ENCODE measurements at regions not wholly inside any gene's neighbourhood (a gene's known extent, or its start where the extent isn't known, plus 50 kb on each side); places are given as distances from the start of the nearest gene placed in this dataset.

DNA sequence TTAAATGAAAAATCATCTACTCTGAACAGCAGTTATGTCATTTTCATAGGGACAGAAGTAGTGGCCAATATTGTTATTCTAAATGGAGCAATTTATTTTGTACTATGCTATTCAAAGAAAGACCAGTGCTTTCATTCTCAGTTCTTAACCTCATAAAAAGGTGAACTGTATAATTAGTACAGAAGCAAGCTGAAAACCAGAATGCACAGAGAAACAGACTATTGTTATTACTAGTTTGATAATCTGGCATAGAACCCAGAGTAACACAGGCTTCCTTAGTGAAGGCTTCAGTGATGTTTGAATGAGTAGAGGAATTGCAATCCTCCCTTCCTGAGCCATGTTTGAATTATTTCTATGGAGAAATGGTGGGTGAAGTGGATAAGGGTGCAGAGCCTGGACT lies 131.6 kb upstream of the LRRC7 start:
- no peak for DNase-seq (ENCODE audit: low spot score)

DNA sequence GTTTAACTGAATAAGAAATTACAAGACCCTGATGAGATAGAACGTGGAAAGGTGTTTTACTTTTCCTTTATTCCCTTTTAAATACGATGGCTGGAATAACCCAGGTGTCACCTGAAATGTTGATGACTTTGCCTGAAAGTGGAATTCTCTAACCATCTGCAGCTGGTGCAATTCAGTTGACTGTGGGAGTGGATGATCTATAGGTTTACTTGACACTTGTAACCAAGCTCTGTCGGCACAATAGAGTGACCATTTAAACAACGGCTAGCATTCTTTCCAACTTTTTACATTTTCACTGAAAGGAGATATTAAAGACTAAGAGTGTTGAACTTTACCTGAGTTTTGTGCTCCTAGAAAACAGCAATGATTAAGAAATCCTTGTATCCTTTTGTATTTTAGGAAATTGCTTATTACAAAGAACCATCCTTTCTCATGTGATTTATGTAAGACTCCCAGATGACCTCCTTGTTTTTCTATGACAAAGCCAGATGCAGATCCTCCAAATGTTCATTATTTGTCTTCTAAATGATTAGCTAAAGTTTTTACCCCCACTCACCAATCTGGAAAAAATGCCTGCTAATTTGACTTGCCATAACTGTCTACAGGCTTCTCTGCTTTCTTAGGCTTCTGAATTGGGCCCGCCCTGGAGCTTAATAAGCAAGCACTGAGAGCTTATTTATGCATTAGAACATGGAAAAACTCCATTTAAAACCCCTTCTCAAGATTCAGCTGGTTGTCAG lies 129.5 kb upstream of the LRRC7 start:
- DNase-seq (ENCODE audit: low spot score): no peak

DNA sequence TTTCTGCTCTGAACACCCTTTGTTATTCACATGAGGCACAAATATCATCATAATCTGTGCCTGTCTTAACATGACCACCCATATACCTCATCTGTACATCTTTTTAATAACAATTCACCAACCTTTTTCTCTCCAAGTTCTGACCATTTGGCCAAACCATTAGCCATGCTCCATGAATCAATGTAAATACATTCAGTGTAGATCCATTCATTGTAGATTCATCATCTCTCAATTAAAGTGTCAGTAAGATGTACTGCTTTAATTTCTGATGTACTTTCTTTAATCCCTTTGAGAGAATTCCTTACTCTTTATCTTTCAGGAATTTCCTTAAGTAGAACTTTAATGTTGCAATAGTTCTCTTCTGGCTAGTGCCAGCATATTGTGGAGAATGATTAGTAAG lies 126.2 kb upstream of the LRRC7 start:
- no peak for DNase-seq (ENCODE audit: low spot score)

DNA sequence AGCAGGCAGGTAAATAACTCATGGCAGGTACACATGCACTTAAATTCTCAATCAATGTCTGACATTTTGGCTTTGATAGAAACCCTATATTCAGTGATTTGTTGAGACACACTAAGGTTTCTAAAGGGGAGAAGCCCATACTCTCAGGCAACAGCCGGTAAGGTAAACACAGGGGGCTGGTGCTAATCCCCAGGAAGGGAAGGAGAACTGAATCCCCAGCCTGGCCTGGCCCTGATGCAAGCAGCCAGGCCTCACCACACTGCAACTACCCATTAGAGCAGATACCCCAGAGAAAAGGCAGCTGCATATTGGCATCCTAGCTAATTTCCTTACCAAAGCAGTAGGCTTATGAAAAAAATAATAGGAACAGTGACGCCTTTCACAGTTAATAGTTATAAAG lies 116.5 kb upstream of the LRRC7 start:
- DNase-seq (ENCODE audit: low spot score): no peak

DNA sequence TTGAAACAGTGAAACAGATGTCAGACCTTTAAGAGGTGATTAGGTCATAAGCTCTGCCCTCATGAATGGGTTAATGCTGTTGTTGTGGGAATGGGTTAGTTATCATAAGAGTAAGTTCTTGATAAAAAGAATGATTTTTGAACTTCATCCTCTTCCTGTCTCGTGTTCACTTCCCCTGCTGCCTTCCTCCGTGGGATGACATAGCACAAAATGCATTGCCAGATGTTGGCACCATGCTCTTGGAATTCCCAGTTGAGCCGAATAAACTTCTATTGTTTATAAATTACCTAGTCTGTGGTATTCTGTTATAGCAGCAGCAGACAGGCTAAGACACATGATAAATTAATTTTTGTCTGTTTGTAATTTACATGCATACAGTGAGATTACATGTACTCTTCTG lies 112.0 kb upstream of the LRRC7 start:
- no peak for DNase-seq (ENCODE audit: low spot score)

DNA sequence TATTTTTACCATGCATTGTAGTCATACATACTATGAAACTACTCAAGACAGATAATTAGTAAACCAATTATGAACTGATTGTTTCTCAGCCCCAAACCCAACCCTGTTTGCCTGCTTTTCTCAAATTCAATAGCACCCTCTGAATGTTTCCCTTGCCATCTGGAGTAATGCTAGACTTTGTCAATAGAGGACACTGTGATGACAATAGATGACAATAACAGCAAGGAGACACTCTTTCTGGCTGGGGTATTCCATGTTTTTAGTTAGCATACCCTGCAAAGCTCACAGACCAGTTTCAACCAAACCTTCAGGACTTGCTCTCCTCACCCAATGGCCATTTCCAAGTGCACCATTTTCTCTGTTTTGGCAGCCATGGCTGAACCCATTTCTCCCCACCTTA lies 108.5 kb upstream of the LRRC7 start:
- DNase-seq (ENCODE audit: low spot score): no peak

DNA sequence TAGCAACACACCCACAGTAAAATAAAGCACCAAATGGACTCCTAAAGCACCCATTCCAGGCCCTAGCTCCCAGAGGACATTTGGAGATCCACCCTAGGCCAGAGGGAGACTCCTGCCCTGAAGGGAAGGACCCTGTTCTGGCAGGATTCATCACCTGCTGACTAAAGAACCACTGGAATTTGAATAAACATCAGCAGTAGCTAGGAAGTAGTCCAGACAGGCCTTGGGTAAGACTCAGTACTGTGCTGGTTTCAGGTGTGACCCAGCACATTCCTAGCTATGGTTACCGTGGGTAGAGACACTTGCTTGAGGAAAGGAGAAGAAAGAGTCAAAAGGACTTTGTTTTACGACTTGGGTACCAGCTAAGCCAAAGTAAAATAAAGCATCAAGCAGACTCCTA lies 92.7 kb upstream of the LRRC7 start:
- DNase-seq (ENCODE audit: low spot score): no peak

DNA sequence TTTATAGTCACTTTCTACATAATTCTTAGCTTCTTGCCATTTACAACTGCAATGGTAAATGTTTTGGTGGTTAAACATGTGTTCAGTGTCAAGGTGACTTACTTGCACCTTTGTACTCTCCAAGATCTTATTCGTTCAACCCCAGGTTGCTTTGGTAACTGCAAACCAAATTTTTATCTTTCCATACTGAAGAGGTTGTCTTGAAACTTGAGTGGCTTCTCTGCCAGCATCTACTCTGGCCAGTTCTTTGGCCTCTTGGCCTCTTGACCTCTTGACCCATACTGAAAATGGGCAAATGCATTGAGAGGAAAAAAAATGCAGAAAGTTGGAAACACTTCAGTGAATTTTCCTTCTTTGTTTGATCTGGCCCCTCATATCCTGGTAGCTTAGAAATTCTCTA lies 88.0 kb upstream of the LRRC7 start:
- no peak for DNase-seq (ENCODE audit: low spot score)

DNA sequence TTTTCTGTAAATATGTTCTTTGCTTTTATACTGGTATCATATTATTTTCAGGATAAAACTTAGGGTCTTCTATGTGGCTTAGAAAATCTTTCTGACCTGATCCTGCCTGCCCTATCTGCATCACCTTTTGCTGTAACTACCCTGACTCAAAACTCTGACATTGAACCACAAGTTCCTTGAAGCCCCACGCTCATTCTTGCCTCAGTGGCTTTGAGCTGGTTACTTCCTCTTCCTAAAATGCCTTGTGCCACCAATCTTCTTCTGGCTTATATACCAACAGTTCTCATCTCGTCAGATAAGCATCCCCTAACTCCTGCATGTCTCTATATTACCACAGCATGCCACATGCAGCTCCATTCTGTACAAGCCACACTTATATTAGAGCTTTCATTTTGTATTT lies 84.5 kb upstream of the LRRC7 start:
- DNase-seq (ENCODE audit: low spot score): no peak

DNA sequence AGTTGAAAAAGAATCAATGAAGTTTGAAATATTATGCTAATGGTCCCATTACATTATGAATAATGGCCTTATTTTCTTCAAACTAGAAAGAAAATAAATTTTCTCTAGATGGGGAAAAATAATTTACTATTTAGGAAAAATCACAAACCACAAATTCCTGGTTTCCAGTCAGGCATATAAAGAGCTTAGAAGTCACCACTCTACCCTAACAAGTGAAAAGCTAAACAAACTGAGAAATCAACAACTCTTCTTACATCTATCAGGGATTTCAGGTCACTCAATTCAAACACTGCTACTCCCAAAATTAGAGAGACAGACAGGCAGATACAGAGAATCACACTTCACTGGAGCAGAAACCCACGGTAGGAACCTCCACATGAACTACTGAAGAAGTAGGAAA lies 82.1 kb upstream of the LRRC7 start:
- DNase-seq (ENCODE audit: low spot score): no peak

DNA sequence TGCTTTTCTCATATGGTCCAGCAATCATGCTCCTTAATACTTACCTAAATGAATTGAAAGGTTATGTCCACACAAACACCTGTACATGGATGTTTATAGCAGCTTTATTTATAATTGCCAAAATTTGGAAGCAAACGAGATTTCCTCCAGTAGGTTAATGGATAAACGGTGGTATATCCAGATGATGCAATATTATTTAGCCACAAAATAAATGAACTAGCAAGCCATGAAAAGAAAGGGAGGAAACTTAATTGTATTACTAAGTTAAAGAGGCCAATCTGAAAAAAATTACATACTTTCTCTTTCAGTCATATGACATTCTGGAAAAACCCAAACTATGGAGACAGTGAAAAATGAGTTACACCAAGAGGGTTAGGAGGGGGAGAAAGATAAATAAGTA lies 76.3 kb upstream of the LRRC7 start:
- no peak for DNase-seq (ENCODE audit: low spot score)

DNA sequence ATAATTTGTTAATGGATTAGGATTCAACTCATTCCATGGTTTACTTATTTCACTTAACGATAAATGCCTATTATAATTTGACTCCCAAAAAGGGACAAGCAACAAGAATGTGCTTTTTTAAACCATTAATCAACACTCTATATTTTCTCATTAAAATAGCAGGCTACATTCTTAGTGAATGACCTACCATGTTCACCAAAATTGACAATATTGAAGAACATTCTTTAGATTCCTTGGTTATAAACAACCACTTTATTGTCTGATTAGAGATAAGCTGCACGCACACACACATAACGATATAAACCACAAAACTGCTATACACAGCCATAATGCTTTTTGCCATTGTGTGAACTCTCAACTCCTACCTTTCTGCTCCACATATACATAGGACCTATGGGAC lies 75.4 kb upstream of the LRRC7 start:
- no peak for DNase-seq (ENCODE audit: low spot score)

DNA sequence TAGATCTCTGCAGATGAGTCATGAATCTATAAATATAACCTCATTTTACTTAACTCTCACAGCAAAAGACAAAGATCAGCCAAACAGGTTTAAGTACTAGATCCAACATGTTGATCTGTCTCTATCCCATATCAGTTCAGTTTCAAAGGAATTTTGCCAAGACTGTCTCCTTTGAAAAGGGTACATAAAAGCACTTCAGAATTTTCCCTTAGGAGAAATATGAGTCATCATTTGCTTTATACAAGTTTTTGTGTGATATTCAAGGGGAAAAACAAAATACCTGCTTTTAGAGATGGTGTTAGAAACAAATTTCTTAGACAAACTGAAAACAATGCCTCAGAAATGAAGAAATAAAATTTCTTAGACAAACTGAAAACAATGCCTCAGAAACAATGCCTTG lies 73.5 kb upstream of the LRRC7 start:
- DNase-seq (ENCODE audit: low spot score): no peak

DNA sequence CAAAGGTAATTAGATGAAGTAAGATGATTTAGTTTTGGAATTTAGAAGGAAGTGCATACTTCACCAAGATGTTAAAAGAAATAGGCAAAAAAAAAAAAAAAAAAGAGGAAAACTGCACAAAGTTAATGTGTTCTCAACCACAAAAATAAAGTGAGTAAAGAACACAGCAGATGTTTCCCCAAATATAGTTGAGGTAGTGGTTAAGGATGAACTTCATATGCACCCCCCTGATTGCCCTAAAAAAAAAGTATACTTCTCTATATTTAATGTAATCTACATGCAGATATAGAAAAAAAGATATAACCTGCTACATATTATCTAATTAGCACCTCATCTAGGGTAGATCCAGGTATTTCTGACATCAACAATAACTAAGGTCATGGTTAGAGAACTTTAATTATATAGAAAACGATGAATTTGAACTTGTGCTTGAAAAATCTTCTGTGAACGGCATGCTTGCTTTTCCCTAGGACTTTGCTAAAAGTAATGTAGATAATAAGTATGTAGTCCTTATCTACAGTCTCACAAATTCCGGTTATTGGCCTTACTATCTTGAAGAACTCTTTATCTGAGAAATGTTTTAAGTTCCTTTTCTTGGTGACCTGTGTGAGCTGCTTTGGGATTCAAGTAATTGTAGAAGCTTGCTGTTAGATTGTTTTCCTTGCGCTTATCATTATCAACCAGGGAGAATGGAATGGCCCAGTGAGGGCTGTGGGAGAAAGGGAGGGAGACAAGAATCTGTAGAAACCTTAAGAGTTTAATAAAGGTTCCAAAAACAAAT lies 70.1 kb upstream of the LRRC7 start:
- DNase-seq (ENCODE audit: low spot score): no peak

DNA sequence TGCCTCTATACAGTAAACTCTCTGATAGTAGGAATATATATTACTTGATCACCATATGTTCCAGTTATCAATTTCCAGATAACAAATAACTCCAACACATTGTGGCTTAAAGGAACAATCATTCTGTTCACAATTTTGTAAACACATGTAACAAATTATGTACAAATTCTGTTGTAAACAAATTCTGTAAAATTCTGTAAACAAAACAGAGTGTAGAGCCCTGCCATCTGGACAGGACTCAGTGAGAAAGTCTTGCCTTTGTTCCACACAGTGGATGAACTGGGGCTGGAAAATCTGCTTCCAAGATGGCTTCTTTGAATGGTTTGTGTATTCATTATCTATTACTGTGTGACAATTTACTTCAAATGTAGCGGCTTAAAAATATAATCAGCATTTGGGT lies 69.0 kb upstream of the LRRC7 start:
- no peak for DNase-seq (ENCODE audit: low spot score)

DNA sequence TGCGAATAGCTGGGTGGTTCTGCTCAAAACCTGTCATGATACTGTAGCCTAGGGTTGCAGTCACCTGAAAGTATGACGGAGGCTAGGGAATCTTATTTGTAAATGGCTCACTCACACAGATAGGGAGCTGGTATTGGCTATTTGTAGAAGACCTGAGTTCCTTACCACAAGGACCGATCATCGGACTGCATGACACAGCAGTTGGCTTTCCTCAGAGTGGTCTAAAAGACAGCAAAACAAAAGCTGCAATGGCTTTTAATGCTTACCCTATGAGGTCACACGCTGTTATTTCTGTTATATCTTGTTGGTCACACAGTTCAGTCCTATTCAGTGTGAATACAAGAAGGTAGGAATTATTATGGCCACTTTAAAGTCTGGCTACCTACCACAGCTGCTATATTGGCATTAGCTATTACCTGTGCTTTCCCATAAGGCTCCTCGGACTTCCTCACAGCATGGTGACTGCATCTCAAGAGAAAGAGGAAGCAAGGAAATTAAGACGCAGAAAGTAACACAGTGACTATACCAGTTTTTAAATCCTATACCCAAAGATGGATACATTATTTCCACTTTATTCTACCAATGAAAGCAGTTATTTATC lies 68.4 kb upstream of the LRRC7 start:
- no peak for DNase-seq (ENCODE audit: low spot score)

DNA sequence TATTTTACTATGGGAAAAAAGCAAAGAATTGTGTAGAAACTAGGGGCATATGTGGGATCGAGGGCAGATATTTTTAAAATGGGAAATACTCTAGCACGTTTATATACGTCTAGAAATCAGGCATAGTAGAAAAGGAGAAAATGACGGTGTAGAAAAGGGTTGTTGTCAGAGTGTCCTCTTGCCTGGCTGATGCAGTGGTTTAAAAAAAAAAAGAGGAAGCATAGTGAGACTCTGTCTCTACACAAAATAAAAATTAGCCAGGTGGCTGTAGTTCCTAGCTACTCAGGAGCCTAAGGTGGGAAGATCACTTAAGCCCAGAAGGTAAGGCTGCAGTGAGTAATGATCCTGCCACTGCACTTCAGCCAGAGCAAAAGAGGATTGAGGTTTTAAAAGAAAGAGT lies 64.7 kb upstream of the LRRC7 start:
- DNase-seq (ENCODE audit: low spot score): no peak

DNA sequence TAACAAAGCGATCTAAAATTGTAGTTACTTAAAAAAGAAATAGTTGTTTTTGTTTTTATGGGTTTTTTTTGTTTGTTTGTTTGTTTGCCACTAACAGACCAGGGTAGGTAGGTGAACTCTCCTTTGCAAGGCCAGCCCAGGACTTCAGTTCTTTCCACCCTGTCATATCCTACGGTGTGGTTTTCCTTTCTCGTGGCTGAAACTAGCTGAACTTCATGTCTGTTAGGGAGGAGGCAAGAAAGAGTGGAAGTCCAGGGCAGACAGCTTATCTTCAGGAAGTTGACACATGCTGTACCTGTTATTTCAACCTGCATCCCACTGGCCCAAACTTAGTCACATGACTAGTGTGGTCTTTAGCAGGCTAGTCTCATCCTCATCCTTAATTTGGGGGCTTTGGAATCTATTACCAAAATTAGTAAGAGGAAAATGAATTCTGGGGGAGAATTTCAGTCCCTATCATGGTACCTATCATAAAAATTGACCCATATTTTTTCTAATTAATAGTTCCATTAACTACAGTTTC lies 62.9 kb upstream of the LRRC7 start:
- DNase-seq (ENCODE audit: low spot score): no peak

DNA sequence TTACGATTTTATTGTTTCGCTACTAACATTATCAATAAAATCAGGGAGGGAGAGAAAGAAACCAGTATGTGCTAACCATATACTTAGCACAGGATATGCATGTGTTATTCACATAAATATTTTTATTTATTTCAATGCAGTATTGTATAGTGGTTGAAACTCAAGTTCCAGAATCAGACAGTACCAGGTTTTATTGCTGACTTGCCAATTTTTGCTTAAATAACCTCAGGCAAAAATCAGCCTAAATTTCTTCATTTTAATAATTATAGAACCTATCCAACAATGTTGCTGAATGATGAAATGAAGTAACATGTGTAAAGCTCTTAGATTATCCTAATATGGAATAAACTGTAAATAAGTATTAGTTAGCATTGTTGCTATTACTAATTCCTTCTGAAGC lies 61.4 kb upstream of the LRRC7 start:
- no peak for DNase-seq (ENCODE audit: low spot score)

DNA sequence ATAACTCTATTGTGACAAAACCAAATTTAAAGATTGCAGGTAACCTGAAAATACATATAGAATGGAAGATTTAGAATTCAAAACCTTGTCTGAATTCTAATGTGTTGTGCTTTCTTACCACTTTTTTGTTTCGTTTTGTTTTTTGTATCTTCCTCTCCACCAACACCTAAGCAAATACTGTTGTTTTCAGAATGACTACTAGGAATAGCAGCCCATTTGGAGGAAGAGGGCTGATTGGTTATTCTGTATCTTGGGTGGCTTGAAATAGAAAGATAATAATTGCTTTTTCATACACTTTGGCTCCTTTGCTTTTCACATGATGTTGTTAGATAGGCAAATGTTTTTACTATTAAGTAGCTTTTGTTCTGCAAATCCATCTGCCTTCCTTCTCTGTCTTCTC lies 61.0 kb upstream of the LRRC7 start:
- DNase-seq (ENCODE audit: low spot score): no peak

DNA sequence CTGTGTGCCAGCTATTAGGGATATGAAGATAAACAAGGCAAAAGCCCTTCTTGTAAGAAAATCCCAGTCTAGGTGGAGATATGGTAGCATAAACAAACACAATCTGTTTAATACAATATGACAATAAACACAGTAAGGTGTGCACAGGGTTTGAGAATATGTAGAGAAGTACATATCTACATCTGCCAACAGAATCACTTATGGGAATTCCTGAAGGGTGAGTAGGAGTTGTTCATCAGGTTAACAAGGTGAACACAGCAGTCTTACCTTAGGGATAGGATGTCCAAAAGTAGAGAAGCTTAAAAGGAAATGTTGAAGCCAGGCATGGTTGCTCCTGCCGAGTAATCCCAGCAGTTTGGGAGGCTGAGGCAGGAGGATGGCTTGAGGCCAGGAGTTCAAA lies 57.7 kb upstream of the LRRC7 start:
- DNase-seq (ENCODE audit: low spot score): no peak

DNA sequence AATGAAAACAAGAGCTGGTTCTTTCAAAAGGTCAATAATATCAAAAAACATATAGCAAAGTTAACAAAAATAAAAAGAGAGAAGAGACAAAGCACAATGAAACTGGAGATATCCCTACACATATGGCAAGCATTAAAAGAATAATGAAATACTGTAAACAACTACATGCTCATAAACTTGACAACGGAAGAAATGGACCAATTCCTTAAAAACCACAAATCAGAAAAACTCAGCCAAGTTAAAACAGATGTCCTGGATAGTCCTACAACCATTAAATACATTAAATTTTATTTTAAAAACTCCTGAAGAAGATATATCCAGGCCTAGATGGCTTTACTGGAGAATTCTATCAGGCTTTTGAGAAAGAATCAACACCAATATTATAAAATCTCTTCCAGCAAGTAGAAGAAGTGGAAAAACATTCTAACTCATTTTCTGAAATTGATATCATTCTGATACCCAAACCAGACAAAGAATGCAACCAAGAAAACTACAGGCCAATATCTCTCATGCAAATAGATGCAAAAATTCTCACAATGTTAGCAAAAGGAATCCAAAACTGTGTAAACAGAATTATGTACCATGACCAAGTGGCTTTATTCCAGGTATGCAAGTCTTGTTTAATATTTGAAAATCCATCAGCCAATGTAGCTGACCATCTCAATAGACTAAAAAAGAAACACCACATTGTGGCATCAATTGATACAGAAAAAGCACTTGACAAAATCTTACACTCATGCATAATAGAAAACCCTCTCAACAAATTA lies 56.1 kb upstream of the LRRC7 start:
- DNase-seq (ENCODE audit: low spot score): no peak

DNA sequence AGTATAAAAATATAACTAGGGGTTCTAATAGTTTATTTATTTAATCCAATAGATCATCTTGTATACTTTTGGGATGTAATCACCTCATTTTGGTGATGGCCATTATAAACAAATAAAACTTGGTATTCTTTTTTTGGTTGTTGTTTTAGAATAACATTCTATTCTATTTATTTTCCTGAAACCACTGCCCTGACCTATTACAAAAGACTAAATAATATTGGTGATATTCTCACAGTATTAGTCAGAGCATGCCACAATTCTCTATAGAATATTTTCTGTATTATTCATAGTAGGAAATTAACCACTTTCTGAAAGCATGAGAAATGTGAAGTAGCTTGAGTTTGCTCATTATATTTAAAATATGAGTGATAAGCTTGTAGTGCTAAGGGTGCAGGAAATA lies 54.1 kb upstream of the LRRC7 start:
- no peak for DNase-seq (ENCODE audit: low spot score)
